ENCODE measurements at regions not wholly inside any gene's neighbourhood (a gene's known extent, or its start where the extent isn't known, plus 50 kb on each side); places are given as distances from the start of the nearest gene placed in this dataset.

DNA sequence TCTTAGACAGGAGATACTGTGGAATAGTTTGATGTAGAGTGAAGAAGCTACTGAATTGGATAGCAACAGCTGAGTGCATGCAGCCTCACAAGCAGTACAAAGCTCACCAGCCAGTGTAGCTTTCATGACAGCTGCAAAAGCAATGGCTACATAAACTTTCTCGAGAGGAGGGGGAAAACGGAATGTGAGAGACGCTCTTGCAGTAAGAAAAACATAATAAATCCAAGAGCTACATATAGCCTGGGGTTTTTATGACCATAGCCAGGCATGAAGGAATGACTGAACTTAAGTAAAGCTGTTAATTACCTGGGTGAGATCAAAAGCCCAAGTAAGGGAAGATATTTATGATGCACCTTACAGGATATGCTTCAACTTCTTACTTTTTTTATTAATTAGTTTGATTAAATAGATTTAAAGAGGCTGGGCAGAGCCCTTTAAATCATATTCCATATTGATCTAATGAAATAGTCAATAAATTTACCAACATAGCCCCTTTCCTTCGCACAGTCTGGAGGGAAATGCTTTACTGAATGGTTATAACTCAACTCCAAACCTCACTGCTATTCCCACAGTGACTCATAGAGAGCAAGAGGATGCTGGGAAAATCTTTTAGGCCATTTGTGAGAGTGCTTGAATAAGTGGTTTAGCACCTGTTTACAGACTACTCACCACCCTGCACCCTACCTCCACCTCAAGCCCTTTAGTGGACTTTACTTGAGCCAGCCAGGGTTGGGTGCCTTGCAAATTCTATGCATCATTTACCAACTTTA lies 407.2 kb upstream of the CLINT1 start:
- ATAC-seq (no peak), DNase-seq (no peak)
- no peak overlapping the region for H3K27ac ChIP-seq
- no peaks in the 10 kb centered on the region for H3K36me3 ChIP-seq
- no peak for TF ChIP-seq POLR2A (IDR thresholded peaks at IDR 0.05)
- TF ChIP-seq, protein P1, sequence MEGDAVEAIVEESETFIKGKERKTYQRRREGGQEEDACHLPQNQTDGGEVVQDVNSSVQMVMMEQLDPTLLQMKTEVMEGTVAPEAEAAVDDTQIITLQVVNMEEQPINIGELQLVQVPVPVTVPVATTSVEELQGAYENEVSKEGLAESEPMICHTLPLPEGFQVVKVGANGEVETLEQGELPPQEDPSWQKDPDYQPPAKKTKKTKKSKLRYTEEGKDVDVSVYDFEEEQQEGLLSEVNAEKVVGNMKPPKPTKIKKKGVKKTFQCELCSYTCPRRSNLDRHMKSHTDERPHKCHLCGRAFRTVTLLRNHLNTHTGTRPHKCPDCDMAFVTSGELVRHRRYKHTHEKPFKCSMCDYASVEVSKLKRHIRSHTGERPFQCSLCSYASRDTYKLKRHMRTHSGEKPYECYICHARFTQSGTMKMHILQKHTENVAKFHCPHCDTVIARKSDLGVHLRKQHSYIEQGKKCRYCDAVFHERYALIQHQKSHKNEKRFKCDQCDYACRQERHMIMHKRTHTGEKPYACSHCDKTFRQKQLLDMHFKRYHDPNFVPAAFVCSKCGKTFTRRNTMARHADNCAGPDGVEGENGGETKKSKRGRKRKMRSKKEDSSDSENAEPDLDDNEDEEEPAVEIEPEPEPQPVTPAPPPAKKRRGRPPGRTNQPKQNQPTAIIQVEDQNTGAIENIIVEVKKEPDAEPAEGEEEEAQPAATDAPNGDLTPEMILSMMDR (IDR thresholded peaks at IDR 0.05) = no peak
- intact Hi-C loops (cut with DNase I) = no loop called here
- H3K4me1 ChIP-seq = no peaks in the 10 kb centered on the region
- H3K9me3 ChIP-seq = no peaks in the 10 kb centered on the region
- no peak overlapping the region for H3K4me3 ChIP-seq
- WGBS (ENCODE audit: insufficient coverage, low coverage, low lambda C conversion rate, missing lambda C conversion rate) = 80% methylated on average over 4 of the region's 4 CpGs
- no peaks in the 10 kb centered on the region for H3K27me3 ChIP-seq

DNA sequence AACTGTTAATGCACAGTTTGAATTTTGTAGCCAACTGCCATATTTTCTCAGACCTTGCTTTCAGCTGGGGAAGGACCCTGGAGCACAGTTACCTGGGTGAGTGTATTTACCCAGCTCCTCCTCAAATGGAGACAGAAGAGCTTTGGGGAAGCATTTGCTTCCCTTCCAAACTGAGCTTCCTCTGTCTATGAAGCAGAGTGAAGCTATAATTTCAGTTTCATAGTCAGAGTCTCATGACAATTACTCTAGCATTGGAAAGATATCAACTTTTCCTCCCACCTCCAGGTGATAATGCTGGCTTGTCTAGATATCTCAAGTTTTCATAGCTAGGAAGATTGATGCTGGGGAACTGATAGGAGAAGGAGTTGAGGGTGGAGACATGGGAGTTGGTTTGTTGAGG lies 406.4 kb upstream of the CLINT1 start:
- intact Hi-C loops (cut with DNase I) = no loop called here
- Histone ChIP-seq H3K36me3 (no peaks in the 10 kb centered on the region), H3K4me1 (no peaks in the 10 kb centered on the region), H3K9me3 (no peaks in the 10 kb centered on the region), H3K4me3 (no peak overlapping the region), H3K27me3 (no peaks in the 10 kb centered on the region), H3K27ac (no peak overlapping the region)
- ATAC-seq = no peak
- no peak for TF ChIP-seq POLR2A (IDR thresholded peaks at IDR 0.05)
- TF ChIP-seq, protein P1 (IDR thresholded peaks at IDR 0.05) = no peak
- no peak for DNase-seq

DNA sequence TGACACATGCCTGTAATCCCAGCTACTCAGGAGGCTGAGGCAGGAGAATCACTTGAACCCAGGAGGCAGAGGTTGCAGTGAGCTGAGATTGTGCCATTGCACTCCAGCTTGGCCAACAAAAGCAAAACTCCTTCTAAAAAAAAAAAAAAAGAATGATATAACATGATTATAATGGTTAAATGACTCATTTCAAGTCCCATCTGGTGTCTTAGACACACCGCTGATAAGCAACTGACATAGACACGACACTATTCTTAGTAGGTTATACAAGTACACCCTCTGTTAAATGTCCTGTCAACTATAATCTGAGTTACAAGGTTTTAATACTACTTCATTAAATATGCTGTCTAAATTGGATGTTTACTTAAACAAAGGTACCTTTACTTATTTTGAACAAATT lies 405.3 kb upstream of the CLINT1 start:
- intact Hi-C loops (cut with DNase I) = no loop called here
- TF ChIP-seq POLR2A (IDR thresholded peaks at IDR 0.05) = no peak
- TF ChIP-seq, protein P1 (IDR thresholded peaks at IDR 0.05) = no peak
- H3K9me3 ChIP-seq = no peaks in the 10 kb centered on the region
- no peaks in the 10 kb centered on the region for H3K4me1 ChIP-seq
- no peaks in the 10 kb centered on the region for H3K27me3 ChIP-seq
- WGBS (ENCODE audit: insufficient coverage, low coverage, low lambda C conversion rate, missing lambda C conversion rate) = 65% methylated on average over 2 of the region's 2 CpGs
- no peak overlapping the region for H3K27ac ChIP-seq
- H3K36me3 ChIP-seq = no peaks in the 10 kb centered on the region
- no peak for DNase-seq
- no peak for ATAC-seq
- H3K4me3 ChIP-seq = no peak overlapping the region

DNA sequence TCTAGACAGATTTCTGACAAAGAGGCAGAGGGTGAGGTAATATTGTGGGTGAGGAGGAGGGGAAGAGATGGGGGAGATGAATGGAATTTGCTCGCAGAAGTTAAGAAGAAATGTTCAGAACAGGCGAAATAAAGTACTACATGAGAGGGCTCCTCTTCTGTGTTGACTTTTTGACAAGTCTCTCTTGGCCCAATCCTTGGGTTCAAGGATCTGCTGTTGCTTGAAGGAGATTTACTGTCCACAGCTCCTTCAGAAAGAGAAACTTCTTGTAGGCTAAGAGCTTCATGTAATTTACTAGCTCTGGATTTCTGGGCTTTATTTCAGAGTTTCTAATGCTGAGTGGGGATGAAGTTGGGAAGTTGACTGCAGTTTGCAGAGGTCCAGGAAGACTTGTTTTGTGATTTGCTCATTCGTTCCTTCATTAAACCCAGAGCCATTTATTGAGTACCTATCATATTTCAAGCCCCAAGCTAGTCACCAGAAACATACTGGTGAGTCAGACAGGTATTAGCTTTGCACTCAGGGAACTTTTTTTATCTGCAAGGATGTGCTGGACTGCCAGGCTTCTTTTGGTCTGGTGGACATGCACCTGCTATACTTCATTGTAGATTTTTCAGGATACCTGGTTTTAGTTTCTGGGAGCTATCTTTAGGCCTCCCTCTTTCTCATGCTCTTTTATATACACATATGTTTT lies 402.9 kb upstream of the CLINT1 start:
- TF ChIP-seq, protein P1 (IDR thresholded peaks at IDR 0.05) = no peak
- TF ChIP-seq POLR2A (IDR thresholded peaks at IDR 0.05) = no peak
- Histone ChIP-seq H3K9me3 (no peaks in the 10 kb centered on the region), H3K36me3 (no peaks in the 10 kb centered on the region), H3K27ac (no peak overlapping the region), H3K27me3 (no peaks in the 10 kb centered on the region), H3K4me1 (no peaks in the 10 kb centered on the region), H3K4me3 (no peak overlapping the region)
- WGBS (ENCODE audit: insufficient coverage, low coverage, low lambda C conversion rate, missing lambda C conversion rate) = 79% methylated on average over 3 of the region's 3 CpGs
- no peak for ATAC-seq
- no peak for DNase-seq
- intact Hi-C loops (cut with DNase I) = no loop called here
